ENCODE measurements at regions not wholly inside any gene's neighbourhood (a gene's known extent, or its start where the extent isn't known, plus 50 kb on each side); places are given as distances from the start of the nearest gene placed in this dataset.
"Not testable (repeated sequence)": the region's sequence is repeated elsewhere in the genome, so short reads cannot be mapped to it uniquely, and the experiment has no call there.

GRCh38 chr13:56561327-56561726 lies 579.4 kb upstream of the PRR20A start:
- peak; percentile 52 for DNase-seq

DNA sequence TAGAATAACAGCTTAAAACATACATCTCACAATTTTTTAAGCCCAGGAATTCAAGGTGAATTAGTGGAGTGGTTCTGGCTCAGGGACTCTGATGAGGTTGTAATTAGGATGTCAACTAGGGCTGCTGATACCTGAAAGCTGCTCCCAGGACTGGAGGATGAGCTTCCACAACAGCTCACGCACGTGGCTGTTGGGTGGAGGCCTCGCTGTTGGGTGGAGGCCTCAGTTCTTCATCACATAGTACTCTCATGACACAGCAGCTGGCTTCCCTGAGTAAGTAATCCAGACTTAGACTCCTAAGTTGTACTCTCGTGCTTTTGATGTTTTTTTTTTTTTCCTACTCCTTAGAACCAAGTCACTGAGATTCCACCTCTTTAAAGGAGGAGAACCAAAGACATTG lies 577.1 kb upstream of the PRR20A start:
- DNase-seq, result no peak

GRCh38 chr13:56586976-56587375 lies 553.7 kb upstream of the PRR20A start:
- DNase-seq, result no peak

DNA sequence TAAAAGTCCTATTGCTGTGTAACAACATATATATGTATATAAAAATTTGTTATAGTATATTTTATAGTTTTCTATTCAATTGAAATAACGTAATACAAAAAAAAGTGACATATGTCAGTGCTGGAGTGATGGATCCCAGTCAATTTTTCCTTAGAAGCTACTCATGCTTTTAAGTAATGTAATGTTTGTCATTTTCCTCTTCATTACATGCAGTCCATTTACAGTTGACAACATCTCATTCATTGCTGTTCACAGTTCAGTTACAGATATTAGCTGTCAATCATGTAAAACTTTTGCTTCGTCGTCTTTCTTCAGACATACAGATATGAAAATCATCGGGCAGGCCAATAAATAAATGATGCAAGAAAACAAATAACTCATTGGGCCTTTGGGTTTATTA lies 525.1 kb upstream of the PRR20A start:
- peak; percentile 49 for DNase-seq

DNA sequence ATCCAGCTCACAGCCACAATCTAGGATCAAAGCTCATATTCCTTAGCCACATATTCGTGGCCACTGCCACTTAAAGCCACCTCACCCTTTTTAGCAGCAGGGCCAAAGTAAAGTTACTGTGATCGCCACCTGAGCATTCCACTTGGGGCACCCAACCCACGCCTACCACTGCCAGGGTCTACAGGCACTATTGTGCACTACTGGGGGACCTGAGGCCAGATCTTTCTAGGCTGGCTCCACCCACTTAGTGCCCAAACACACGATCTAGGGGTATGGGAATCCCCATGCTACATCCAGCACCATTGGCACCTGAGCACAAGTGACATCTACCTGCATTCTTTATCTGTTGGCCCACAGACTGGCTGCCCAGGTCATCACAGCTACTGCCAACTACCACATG lies 517.9 kb upstream of the PRR20A start:
- no peak for DNase-seq

DNA sequence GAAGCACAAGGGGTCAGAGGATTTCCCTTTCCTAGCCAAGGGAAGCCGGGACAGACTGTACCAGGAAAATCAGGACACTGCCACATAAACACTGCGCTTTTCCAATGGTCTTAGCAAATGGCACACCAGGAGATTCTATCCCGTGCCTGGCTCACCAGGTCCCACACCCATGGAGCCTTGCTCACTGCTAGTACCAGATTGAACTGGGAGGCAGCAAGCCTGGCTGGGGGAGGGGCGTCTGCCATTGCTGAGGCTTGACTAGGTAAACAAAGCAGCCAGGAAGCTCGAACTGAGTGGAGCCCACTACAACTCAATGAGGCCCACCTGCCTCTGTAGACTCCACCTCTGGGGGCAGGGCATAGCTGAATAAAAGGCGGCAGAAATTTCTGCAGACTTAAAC lies 511.8 kb upstream of the PRR20A start:
- DNase-seq, result not testable (repeated sequence)

GRCh38 chr13:56631060-56631459 lies 509.7 kb upstream of the PRR20A start:
- not testable (repeated sequence) for DNase-seq

- DNase-seq, result no peak
These were observed 487.7 kb upstream of the PRR20A start for GRCh38 chr13:56653043-56653442.

DNA sequence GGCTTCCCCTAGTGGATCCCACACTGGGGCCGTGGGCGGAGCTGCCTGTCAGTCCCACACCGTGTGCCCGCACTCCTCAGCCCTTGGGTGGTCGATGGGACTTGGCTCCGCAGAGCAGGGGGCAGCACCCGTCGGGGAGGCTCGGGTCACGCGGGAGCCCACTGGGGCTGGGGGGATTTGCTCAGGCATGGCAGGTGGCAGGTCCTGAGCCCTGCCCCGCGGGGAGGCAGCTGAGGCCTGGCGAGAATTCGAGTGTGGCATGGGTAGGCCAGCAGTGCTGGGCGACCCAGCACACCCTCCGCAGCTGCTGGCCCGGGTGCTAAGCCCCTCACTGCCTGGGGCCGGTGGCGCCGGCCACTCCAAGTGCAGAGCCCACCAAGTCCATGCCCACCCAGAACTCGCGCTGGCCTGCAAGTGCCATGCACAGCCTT lies 481.7 kb upstream of the PRR20A start:
- DNase-seq, result no peak

DNA sequence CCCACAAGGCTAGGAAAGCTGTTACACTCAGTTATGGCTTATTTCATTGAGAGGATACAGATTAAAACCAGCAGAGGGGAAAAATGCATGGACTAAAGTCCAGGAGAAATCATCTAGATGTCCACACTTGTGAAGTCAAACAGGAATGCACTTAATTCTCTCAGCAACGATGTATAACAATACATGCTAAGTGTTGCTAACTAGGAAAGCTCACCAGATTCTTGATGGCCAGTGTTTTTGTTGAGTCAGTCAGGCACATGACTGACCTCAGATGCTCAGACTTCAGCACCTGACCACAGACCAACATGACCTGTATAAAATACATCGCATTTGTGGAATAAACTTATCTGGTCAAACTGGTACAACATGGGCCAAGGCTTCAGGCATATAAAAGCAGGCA lies 470.2 kb upstream of the PRR20A start:
- no peak for DNase-seq

DNA sequence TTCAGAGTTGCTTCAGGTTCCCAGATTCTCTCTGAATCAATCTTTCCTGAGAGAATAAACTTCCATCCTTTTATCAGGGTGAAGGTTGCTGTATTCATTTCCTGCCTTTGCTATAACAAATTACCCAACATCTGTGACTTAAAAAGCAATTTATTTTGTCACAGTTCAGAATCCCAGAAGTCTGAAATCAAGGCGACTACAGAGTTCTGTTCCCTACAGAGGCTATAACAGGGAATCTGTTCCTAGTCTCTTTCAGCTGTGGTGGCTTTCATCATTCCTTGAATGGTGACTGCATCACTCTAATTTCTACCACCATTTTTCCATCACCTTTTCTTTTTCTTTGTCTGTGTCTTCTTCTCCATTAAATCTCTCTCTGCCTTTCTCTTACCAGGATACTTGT lies 459.3 kb upstream of the PRR20A start:
- no peak for DNase-seq

GRCh38 chr13:56687131-56687530 lies 453.6 kb upstream of the PRR20A start:
- DNase-seq, result peak; percentile 13

GRCh38 chr13:56697011-56697410 lies 443.7 kb upstream of the PRR20A start:
- no peak for DNase-seq

GRCh38 chr13:56700324-56700723 lies 440.4 kb upstream of the PRR20A start:
- peak; percentile 15 for DNase-seq

DNA sequence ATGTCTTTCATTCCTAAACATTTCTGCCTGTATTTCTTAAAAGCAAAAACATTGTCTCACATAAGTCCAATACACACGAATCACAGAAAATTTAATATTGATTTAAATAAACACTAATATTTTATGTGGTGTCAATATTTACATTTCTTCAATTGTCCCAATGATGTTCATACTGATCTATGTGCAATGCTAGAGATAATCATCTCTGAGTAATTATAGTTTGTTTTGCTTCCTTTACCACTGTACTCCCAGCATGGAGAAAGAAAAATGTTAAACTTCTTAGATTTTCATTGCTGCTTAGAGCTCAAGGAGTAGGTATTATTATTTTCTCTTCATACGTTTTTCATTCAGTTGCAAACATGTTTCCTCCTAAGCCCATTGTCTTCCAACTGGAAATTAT lies 434.2 kb upstream of the PRR20A start:
- DNase-seq, result no peak

DNA sequence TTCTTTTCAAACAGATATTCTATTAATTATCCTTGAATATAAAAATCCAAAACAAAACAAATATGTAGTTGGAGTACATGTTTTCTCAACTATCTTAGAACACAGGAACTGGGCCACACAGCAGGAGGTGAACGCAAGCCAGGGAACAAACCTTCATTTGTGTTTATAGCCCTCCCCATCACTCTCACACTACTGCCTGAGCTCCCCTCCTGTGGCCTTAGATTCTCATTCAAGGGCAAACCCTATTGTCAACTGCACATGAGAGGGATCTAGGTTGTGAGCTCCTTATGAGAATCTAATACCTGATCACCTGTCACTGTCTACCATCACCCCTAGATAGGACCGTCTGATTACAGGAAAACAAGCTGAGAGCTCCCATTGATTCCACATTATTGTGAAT lies 427.1 kb upstream of the PRR20A start:
- DNase-seq, result no peak

DNA sequence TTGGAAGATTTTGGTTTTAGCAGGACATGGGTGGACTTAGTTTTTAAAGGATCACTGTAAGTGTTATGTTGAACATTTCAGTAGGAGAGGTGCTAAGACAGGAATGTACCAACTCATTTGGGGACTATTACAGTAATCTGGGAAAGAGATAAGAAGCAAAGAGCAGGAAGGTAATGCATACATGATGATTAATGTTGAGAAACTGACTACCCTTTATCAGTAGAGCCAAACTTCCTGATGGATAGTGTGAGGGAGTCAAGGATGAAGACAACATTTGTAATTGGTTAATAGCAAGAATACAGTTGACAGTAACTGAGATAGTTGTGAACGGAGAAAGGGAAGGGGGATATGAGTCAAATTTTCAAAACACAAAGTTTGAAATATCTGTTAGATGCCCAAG lies 421.9 kb upstream of the PRR20A start:
- DNase-seq, result peak; percentile 19

- DNase-seq, result no peak
These were observed 419.9 kb upstream of the PRR20A start for GRCh38 chr13:56720841-56721240.

DNA sequence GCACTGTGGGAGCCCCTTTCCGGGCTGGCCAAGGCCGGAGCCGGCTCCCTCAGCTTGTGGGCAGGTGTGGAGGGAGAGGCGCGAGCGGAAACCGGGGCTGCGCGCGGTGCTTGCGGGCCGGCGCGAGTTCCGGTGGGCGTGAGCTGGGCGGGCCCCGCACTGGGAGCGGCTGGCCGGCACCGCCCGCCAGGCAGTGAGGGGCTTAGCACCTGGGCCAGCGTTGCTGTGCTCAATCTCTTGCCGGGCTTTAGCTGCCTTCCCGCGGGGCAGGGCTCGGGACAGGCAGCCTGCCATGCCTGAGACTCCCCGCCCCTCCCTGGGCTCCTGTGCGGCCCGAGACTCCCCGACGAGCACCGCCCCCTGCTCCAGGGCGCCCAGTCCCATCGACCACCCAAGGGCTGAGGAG lies 405.2 kb upstream of the PRR20A start:
- peak; percentile 67 for DNase-seq

DNA sequence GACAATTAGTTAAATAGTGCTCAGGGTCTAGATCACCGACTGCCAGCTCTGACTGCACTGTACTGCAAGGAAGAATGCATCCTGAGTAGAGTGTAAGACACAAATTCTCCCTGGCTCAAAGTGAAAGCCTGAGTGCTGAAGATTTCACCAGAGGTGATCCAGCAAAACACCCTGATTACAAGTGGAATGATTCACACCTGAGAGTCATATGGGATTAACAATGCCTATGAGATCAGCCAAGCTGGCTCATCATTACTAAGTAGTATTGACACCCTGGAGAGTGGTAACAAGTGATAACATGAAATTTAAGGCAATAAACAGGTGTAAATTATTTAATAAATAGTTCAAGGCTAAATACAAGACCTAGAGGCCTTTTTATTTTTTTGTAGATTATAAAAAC lies 403.8 kb upstream of the PRR20A start:
- peak; percentile 64 for DNase-seq

DNA sequence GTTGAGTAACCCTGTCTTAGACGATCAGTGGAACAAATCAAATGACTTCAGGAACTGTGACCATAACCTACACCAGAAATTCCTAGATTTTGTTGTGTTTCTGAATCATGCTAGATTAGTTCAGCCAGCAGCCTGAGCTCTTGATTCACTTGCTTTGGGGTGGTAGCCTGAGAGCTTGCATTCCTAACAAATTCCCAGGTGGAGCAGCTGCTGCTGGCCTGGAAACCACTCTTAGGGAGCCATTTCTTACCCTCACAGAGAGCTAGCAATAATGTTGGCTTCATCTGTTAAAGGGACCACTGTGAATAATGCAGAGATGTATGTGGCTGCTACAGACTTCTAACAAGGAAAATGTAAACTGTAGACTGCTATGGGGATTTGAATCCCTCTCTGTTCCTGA lies 388.1 kb upstream of the PRR20A start:
- no peak for DNase-seq

DNA sequence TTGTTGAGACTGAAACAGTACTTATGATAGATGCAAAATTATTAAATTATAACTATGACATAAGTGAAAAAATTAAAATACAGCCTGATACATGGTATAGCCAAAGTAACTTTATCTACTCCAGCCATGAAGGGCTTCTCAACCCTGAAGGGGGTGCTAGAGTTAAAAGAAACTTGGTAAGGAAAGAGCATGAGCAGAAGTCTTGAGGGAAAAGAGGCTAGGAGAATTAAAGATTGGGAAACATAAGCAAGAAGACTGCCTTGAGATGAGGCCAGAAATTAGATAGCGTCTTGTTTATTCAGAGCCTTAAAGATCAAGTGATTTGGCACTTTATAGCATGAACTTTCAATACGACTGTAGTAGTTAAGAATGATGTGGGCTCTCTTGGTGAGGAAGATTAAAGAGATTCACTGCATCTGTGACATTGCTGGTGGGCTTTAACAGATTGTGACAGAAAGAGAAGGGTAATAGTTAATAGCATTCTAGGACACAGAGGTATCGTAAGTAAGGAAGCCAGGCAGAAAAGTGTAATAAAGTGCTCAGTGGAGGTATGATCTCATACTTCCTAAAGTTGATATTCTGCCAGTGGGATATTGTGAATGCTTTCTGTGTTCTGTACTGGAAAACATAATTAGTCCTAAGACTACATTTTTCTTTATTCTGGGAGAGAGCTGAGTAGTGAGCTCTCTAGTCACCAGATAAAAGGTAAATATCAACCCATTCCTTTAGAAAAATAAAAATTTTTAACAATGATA lies 385.4 kb upstream of the PRR20A start:
- peak; percentile 21 for DNase-seq

DNA sequence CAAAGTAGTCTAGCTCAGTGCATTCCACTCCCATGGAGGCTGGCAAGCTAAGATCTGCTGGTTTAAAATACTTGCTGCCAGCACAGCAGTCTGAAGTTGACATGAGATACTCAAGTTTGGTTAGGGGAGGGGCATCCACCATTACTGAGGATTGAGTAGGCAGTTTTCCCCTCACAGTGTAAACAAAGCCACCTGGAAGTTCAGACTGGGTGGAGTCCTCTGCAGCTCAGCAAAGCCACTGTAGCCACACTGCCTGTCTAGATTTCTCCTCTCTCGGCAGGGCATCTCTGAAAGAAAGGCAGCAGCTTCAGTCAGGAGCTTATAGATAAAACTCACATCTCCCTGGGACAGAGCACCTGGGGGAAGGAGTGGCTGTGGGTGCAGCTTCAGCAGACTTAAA lies 377.4 kb upstream of the PRR20A start:
- peak; percentile 53 for DNase-seq

GRCh38 chr13:56773148-56773547 lies 367.6 kb upstream of the PRR20A start:
- DNase-seq, result no peak

GRCh38 chr13:56789527-56789926 lies 351.2 kb upstream of the PRR20A start:
- no peak for DNase-seq

All from DMS53 (cell line).